NCI-H748 (cell line): ENCODE measurements at regions not wholly inside any gene's neighbourhood (a gene's known extent, or its start where the extent isn't known, plus 50 kb on each side); places are given as distances from the start of the nearest gene placed in this dataset.
"Not testable (repeated sequence)": the region's sequence is repeated elsewhere in the genome, so short reads cannot be mapped to it uniquely, and the experiment has no call there.

Source experiments
- DNase-seq: peaks from one replicate; lab custom pipeline; 2025; ENCODE audit not compliant: unreplicated experiment; lab: John Stamatoyannopoulos, UW

- no peak for DNase-seq
These were observed 603.8 kb upstream of the LINC00305 start for GRCh38 chr18:64752707-64753106.

GRCh38 chr18:64749884-64750283 lies 601.0 kb upstream of the LINC00305 start:
- no peak for DNase-seq

- no peak for DNase-seq
These were observed 598.9 kb upstream of the LINC00305 start for GRCh38 chr18:64747803-64748202.

- no peak for DNase-seq
These were observed 594.0 kb upstream of the LINC00305 start for GRCh38 chr18:64742898-64743297.

- no peak for DNase-seq
These were observed 585.2 kb upstream of the LINC00305 start for GRCh38 chr18:64734063-64734462.

- DNase-seq, result not testable (repeated sequence)
These were observed 576.8 kb upstream of the LINC00305 start for GRCh38 chr18:64725657-64726056.

- no peak for DNase-seq
These were observed 572.0 kb upstream of the LINC00305 start for GRCh38 chr18:64720781-64721464.

- DNase-seq, result no peak
These were observed 569.9 kb upstream of the LINC00305 start for GRCh38 chr18:64718808-64719207.

GRCh38 chr18:64717026-64717425 lies 568.1 kb upstream of the LINC00305 start:
- no peak for DNase-seq

GRCh38 chr18:64714086-64714485 lies 565.2 kb upstream of the LINC00305 start:
- no peak for DNase-seq

GRCh38 chr18:64713284-64713683 lies 564.4 kb upstream of the LINC00305 start:
- DNase-seq, result no peak

GRCh38 chr18:64712035-64712434 lies 563.1 kb upstream of the LINC00305 start:
- DNase-seq, result no peak

GRCh38 chr18:64710105-64710861 lies 561.4 kb upstream of the LINC00305 start:
- no peak for DNase-seq

- DNase-seq, result no peak
These were observed 558.2 kb upstream of the LINC00305 start for GRCh38 chr18:64707052-64707451.

- no peak for DNase-seq
These were observed 550.2 kb upstream of the LINC00305 start for GRCh38 chr18:64699081-64699480.

GRCh38 chr18:64695851-64696553 lies 547.1 kb upstream of the LINC00305 start:
- DNase-seq, result no peak

GRCh38 chr18:64693766-64694165 lies 544.9 kb upstream of the LINC00305 start:
- no peak for DNase-seq

- no peak for DNase-seq
These were observed 543.9 kb upstream of the LINC00305 start for GRCh38 chr18:64692826-64693225.

GRCh38 chr18:64679121-64679520 lies 530.2 kb upstream of the LINC00305 start:
- no peak for DNase-seq

GRCh38 chr18:64678048-64678447 lies 529.2 kb upstream of the LINC00305 start:
- DNase-seq, result no peak

GRCh38 chr18:64674694-64675093 lies 525.8 kb upstream of the LINC00305 start:
- DNase-seq, result no peak

GRCh38 chr18:64671293-64671692 lies 522.4 kb upstream of the LINC00305 start:
- DNase-seq, result not testable (repeated sequence)
